K562 (cell line): ENCODE measurements at regions not wholly inside any gene's neighbourhood (a gene's known extent, or its start where the extent isn't known, plus 50 kb on each side); places are given as distances from the start of the nearest gene placed in this dataset.

Experiments
- ARHGAP35 ChIP-seq: fragments of 450-650 bp; IDR thresholded peaks from 2 replicates; pipeline ENCODE4 v1.6.1; 2018; ENCODE audit not compliant: partially characterized antibody
- BDP1 ChIP-seq: IDR thresholded peaks from 3 replicates; pipeline ENCODE4 v1.6.1; 2011; ENCODE audit not compliant: insufficient read length, insufficient read depth
- CTCF ChIP-seq, 3 experiments: IDR thresholded peaks in 2 of 3; conservative IDR thresholded peaks in 1 of 3; 2 replicates each; pipeline ENCODE4 v1.5.1; 2011 to 2012; ENCODE audit warnings: low read length in 3 of 3, mild to moderate bottlenecking in 3 of 3, control low read depth in 2 of 3, improper control_type of control experiment in 1 of 3, inconsistent platforms in 1 of 3, low read depth in 1 of 3, mixed read lengths in 1 of 3, moderate library complexity in 1 of 3; ENCODE audit not compliant: insufficient read depth in 2 of 3
- E2F1 ChIP-seq: sonication (generic); formaldehyde crosslinking; IDR thresholded peaks from 2 replicates; pipeline ENCODE4 v1.8.1; 2023; ENCODE audit warnings: mild to moderate bottlenecking, missing genetic modification reagents, moderate library complexity
- MXI1 ChIP-seq: IDR thresholded peaks from 2 replicates; pipeline ENCODE4 v1.6.1; 2011; ENCODE audit warnings: low read depth, mild to moderate bottlenecking, improper control_type of control experiment, low read length
- NR3C1 ChIP-seq: sonication (generic); formaldehyde crosslinking; IDR thresholded peaks from 2 replicates; pipeline ENCODE4 v1.8.1; 2022; ENCODE audit warnings: missing genetic modification reagents
- NRF1 ChIP-seq, 2 experiments: fragments of 450-650 bp; IDR thresholded peaks in 1 of 2; conservative IDR thresholded peaks in 1 of 2; 2 replicates each; pipeline ENCODE4 v1.6.1; 2014; ENCODE audit warnings: mild to moderate bottlenecking in 2 of 2
- SRF ChIP-seq, 2 experiments: fragments of 250-450, 450-650 bp in 1 of 2; sonication (Bioruptor Pico) in 1 of 2; sonication (generic) in 1 of 2; formaldehyde crosslinking; IDR thresholded peaks; 2 replicates each; pipeline versions ENCODE4 v1.5.0 to v1.5.1; 2020 to 2022; ENCODE audit warnings: mild to moderate bottlenecking in 1 of 2, missing genetic modification reagents in 1 of 2
- ZNF274 ChIP-seq: IDR thresholded peaks from 2 replicates; pipeline ENCODE4 v1.6.1; 2011; ENCODE audit warnings: low read depth, mild to moderate bottlenecking, low read length, moderate library complexity, borderline replicate concordance
- ZNF316 ChIP-seq: fragments of 450-650 bp; IDR thresholded peaks from 2 replicates; pipeline ENCODE4 v1.6.1; 2016
- ZNF324 ChIP-seq: fragments of 250-450 bp; sonication (Bioruptor Pico); IDR thresholded peaks from 2 replicates; pipeline ENCODE4 v1.4.0; 2020; ENCODE audit warnings: mild to moderate bottlenecking

GRCh38 chr1:14350197-14350596 is 248.3 kb upstream of the KAZN start:
- no peak for TF ChIP-seq ZNF274
- no peak for TF ChIP-seq SRF (CRISPR knock-in tag; IDR thresholded peaks at IDR 0.05)
- TF ChIP-seq ARHGAP35 = no peak
- no peak for TF ChIP-seq E2F1
- TF ChIP-seq ZNF316 = no peak
- TF ChIP-seq BDP1 = no peak
- no peak for TF ChIP-seq CTCF (IDR thresholded peaks at IDR 0.05 in 2 of 3, conservative IDR thresholded peaks at IDR 0.05 in 1 of 3; ENCODE audit: insufficient read depth in 2 of 3, low read depth in 1 of 3, low read length in 3 of 3)
- no peak for TF ChIP-seq ZNF324 (CRISPR knock-in tag)
- TF ChIP-seq NRF1 (conservative IDR thresholded peaks at IDR 0.05 in 1 of 2, IDR thresholded peaks at IDR 0.05 in 1 of 2) = no peak
- no peak for TF ChIP-seq NR3C1
- no peak for TF ChIP-seq MXI1
